ENCODE measurements at regions not wholly inside any gene's neighbourhood (a gene's known extent, or its start where the extent isn't known, plus 50 kb on each side); places are given as distances from the start of the nearest gene placed in this dataset.

DNA sequence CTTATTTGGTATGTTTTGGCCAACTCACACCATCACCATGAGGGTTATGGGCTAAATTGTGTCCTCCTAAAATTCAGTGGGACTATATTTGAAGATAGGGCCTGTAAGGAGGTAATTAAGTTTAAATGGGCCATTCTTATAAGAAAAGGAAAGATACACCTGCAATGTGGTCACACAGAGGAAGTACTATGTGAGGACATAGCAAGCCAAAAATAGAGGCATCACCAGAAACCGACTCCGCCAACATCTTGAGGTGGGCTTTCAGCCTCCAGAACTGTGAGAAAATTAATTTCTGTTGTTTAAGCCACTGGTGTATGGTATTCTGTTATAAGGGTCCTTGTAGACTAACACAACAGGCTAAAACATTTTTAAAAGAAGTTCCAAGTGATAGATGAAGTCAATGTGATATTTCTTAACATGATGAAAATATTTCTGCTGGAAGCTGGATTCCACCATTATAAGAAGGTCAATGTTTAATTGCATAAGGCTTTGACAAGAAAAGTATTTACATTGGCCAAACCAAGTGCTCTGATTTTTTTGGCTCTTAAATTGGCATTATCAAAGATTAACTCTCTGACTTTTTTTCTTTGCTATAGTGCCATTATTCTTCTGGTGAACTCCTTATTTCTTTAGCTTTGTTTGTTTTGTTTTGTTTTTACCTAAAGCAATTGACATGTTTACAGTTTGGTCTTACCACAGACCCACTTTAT, 540.9 kb downstream of the PPARGC1A start:
- Histone ChIP-seq H3K4me3 (ENCODE audit: low read depth in 2 of 2, low read length in 2 of 2) (no peak overlapping the region), H3K4me1 (ENCODE audit: control insufficient read depth, insufficient read depth, low read length) (no peaks in the 10 kb centered on the region), H3K9me3 (ENCODE audit: control insufficient read depth, insufficient read depth, low read depth, low read length) (no peaks in the 10 kb centered on the region), H3K27ac (ENCODE audit: low read length) (no peak overlapping the region), H3K27me3 (ENCODE audit: control insufficient read depth, insufficient read depth, low read length) (no peaks in the 10 kb centered on the region), H3K36me3 (ENCODE audit: control insufficient read depth, insufficient read depth, low read length) (no peaks in the 10 kb centered on the region; the same call in 1 of the 2 replicates)
- POLR2A ChIA-PET, result no interaction called here
- no peak for ATAC-seq
- BruUV-seq (replicated peaks), result no TSS peak
- in situ Hi-C loops (cut with HindIII; ENCODE audit: low pct_unique_long_range_greater_than_20kb, low sequenced_read_pairs) (no loop called here), intact Hi-C loops (cut with micrococcal nuclease; ENCODE audit: unreplicated experiment) (no loop called here)
- CTCF ChIA-PET, result no interaction called here
- no peak for TF ChIP-seq TCF7L2 (IDR thresholded peaks at IDR 0.05; ENCODE audit: low read depth, low read length)
- TF ChIP-seq SIN3A (IDR thresholded peaks at IDR 0.05; ENCODE audit: borderline replicate concordance, insufficient read depth, low read depth, low read length), result no peak
- no peak for TF ChIP-seq POLR2AphosphoS5 (IDR thresholded peaks at IDR 0.05; ENCODE audit: low read depth, low read length)
- no peak for TF ChIP-seq REST (IDR thresholded peaks at IDR 0.05; ENCODE audit: insufficient read depth in 1 of 2, low read depth in 2 of 2, low read length in 1 of 2)
- TF ChIP-seq, protein P1, sequence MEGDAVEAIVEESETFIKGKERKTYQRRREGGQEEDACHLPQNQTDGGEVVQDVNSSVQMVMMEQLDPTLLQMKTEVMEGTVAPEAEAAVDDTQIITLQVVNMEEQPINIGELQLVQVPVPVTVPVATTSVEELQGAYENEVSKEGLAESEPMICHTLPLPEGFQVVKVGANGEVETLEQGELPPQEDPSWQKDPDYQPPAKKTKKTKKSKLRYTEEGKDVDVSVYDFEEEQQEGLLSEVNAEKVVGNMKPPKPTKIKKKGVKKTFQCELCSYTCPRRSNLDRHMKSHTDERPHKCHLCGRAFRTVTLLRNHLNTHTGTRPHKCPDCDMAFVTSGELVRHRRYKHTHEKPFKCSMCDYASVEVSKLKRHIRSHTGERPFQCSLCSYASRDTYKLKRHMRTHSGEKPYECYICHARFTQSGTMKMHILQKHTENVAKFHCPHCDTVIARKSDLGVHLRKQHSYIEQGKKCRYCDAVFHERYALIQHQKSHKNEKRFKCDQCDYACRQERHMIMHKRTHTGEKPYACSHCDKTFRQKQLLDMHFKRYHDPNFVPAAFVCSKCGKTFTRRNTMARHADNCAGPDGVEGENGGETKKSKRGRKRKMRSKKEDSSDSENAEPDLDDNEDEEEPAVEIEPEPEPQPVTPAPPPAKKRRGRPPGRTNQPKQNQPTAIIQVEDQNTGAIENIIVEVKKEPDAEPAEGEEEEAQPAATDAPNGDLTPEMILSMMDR (IDR thresholded peaks at IDR 0.05), result no peak
- no peak for DNase-seq (ENCODE audit: low read depth, low spot score)

- CTCF ChIA-PET, result no interaction called here
- intact Hi-C loops (cut with micrococcal nuclease; ENCODE audit: unreplicated experiment), result no loop called here
- no peak overlapping the region for H3K4me3 ChIP-seq (ENCODE audit: low read depth in 2 of 2, low read length in 2 of 2)
- TF ChIP-seq, protein P1 (IDR thresholded peaks at IDR 0.05), result no peak; the same call in 1 of the 2 replicates
- no peaks in the 10 kb centered on the region for H3K27me3 ChIP-seq (ENCODE audit: control insufficient read depth, insufficient read depth, low read length)
- no peaks in the 10 kb centered on the region for H3K36me3 ChIP-seq (ENCODE audit: control insufficient read depth, insufficient read depth, low read length)
- H3K27ac ChIP-seq (ENCODE audit: low read length), result no peak overlapping the region
- POLR2A ChIA-PET, result no interaction called here
- in situ Hi-C loops (cut with HindIII; ENCODE audit: low pct_unique_long_range_greater_than_20kb, low sequenced_read_pairs), result no loop called here
- ATAC-seq (no peak), DNase-seq (ENCODE audit: low read depth, low spot score) (no peak)
- H3K9me3 ChIP-seq (ENCODE audit: control insufficient read depth, insufficient read depth, low read depth, low read length), result no peaks in the 10 kb centered on the region
- H3K4me1 ChIP-seq (ENCODE audit: control insufficient read depth, insufficient read depth, low read length), result no peaks in the 10 kb centered on the region
- BruUV-seq (replicated peaks), result no TSS peak
Measured at GRCh38 chr4:23337292-23337691, 552.6 kb downstream of the PPARGC1A start.
